Pulmonary artery endothelial cell (primary cell): ENCODE measurements at regions not wholly inside any gene's neighbourhood (a gene's known extent, or its start where the extent isn't known, plus 50 kb on each side); places are given as distances from the start of the nearest gene placed in this dataset.

Experiments used
- DNase-seq: peaks from one replicate; pipeline ENCODE4 v3.0.0-alpha.2; 2011; ENCODE audit warnings: low read depth, low spot score

GRCh38 chr16:72226136-72226535 lies 54.2 kb upstream of the PMFBP1 start:
- DNase-seq, result no peak

DNA sequence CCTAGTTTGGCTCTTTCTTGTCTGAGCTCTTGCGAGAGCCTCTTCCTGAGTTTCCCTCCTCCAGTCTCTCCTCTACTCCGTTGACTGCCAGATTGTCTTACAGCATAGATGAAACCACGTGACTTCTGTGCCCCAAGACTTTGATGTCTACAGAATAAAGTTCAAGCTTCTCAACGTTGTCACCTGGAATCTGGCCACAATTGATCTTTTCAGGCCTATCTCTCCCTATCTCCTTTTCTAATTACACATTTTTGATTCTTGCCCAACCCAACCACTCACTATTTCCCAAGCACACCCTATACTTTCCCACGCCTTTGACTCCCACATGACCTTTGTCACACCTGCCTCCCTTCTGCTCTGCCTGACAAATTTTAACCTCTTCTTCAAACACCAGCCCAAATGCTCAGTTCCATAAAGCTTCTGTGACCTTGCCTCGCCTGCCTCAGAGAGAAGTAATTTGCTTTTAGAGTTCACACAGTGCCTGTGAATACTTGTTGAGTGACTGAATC lies 52.4 kb upstream of the PMFBP1 start:
- no peak for DNase-seq

GRCh38 chr16:72222503-72222902 lies 50.5 kb upstream of the PMFBP1 start:
- DNase-seq, result no peak
